ENCODE measurements at regions not wholly inside any gene's neighbourhood (a gene's known extent, or its start where the extent isn't known, plus 50 kb on each side); places are given as distances from the start of the nearest gene placed in this dataset.

DNA sequence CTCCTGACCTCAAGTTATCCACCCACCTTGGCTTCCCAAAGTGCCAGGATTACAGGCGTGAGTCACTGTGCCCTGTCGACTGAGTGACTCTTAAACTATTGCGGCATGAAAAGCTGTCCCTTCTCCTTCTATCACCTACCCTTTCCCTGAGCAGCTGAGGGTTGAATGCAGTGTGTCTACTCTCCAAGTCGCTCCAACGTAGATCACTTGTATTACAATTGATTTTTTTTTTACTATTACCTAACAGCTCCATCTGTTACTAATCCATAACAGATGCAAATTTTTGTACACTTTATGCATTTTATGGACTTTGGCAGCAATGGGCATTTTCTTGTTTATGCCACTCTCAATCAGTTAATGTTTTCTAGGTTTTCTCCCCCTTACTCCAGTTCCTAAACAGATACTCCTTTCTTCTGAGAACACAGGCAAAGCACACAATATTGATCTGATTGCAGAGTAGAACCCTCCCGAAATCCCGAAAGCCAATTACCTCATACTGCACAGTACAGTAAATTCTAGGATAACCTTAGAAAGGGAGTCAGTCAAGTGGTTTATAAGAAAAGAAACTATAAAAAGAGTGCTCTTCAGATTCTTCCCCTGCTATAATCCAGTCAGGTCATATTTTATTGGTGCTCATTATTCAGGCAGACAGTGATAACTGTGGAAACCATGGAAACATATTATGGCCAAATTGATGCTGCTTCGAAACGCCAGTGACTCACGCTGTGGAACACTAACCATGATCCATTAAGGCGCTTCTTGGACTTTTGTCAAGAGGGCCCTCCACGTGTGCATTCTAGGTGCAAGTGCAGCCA is 273.0 kb downstream of the ADGB start (continued):
- TF ChIP-seq, protein P1, sequence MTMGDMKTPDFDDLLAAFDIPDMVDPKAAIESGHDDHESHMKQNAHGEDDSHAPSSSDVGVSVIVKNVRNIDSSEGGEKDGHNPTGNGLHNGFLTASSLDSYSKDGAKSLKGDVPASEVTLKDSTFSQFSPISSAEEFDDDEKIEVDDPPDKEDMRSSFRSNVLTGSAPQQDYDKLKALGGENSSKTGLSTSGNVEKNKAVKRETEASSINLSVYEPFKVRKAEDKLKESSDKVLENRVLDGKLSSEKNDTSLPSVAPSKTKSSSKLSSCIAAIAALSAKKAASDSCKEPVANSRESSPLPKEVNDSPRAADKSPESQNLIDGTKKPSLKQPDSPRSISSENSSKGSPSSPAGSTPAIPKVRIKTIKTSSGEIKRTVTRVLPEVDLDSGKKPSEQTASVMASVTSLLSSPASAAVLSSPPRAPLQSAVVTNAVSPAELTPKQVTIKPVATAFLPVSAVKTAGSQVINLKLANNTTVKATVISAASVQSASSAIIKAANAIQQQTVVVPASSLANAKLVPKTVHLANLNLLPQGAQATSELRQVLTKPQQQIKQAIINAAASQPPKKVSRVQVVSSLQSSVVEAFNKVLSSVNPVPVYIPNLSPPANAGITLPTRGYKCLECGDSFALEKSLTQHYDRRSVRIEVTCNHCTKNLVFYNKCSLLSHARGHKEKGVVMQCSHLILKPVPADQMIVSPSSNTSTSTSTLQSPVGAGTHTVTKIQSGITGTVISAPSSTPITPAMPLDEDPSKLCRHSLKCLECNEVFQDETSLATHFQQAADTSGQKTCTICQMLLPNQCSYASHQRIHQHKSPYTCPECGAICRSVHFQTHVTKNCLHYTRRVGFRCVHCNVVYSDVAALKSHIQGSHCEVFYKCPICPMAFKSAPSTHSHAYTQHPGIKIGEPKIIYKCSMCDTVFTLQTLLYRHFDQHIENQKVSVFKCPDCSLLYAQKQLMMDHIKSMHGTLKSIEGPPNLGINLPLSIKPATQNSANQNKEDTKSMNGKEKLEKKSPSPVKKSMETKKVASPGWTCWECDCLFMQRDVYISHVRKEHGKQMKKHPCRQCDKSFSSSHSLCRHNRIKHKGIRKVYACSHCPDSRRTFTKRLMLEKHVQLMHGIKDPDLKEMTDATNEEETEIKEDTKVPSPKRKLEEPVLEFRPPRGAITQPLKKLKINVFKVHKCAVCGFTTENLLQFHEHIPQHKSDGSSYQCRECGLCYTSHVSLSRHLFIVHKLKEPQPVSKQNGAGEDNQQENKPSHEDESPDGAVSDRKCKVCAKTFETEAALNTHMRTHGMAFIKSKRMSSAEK (CRISPR knock-in tag; IDR thresholded peaks at IDR 0.05; ENCODE audit: borderline replicate concordance): no peak

DNA sequence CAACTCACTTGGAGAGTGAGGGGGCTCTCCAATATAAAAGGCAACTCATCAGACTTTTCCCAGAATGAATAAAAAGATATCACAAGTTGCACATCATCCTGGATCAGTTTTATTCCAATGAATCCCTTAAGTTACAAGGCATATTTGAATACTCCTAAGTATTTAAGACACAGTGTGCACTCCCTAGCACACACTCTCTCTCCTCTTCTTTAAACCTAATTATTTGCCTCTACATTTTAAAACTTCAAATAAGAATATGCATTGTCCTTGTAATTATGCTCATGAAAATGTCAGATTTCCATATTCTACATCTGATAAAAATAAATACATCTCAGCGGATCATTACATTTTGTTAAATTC is 273.6 kb downstream of the ADGB start:
- ATAC-seq: no peak
- DNase-seq (ENCODE audit: low spot score): no peak
- Mint-ChIP-seq H3K4me3 (no peak overlapping the region), H3K27ac (no peak overlapping the region), H3K9me3 (no peaks in the 10 kb centered on the region), H3K36me3 (no peaks in the 10 kb centered on the region), H3K27me3 (ENCODE audit: low read depth) (no peaks in the 10 kb centered on the region), H3K4me1 (no peaks in the 10 kb centered on the region)
- POLR2A ChIA-PET: no interaction called here
- CTCF ChIA-PET: no interaction called here
- TF ChIP-seq ZBTB21 (CRISPR knock-in tag; IDR thresholded peaks at IDR 0.05; ENCODE audit: borderline replicate concordance): no peak
- TF ChIP-seq, protein P2, sequence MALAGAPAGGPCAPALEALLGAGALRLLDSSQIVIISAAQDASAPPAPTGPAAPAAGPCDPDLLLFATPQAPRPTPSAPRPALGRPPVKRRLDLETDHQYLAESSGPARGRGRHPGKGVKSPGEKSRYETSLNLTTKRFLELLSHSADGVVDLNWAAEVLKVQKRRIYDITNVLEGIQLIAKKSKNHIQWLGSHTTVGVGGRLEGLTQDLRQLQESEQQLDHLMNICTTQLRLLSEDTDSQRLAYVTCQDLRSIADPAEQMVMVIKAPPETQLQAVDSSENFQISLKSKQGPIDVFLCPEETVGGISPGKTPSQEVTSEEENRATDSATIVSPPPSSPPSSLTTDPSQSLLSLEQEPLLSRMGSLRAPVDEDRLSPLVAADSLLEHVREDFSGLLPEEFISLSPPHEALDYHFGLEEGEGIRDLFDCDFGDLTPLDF (CRISPR knock-in tag; IDR thresholded peaks at IDR 0.05): no peak
- TF ChIP-seq NFYB (CRISPR knock-in tag; conservative IDR thresholded peaks at IDR 0.05; ENCODE audit: low read depth): no peak
- TF ChIP-seq, protein P3, sequence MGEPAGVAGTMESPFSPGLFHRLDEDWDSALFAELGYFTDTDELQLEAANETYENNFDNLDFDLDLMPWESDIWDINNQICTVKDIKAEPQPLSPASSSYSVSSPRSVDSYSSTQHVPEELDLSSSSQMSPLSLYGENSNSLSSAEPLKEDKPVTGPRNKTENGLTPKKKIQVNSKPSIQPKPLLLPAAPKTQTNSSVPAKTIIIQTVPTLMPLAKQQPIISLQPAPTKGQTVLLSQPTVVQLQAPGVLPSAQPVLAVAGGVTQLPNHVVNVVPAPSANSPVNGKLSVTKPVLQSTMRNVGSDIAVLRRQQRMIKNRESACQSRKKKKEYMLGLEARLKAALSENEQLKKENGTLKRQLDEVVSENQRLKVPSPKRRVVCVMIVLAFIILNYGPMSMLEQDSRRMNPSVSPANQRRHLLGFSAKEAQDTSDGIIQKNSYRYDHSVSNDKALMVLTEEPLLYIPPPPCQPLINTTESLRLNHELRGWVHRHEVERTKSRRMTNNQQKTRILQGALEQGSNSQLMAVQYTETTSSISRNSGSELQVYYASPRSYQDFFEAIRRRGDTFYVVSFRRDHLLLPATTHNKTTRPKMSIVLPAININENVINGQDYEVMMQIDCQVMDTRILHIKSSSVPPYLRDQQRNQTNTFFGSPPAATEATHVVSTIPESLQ (CRISPR knock-in tag; IDR thresholded peaks at IDR 0.05): no peak
- no peak for TF ChIP-seq CREB1 (CRISPR knock-in tag; IDR thresholded peaks at IDR 0.05)
- TF ChIP-seq GRHL2 (CRISPR knock-in tag; IDR thresholded peaks at IDR 0.05; ENCODE audit: insufficient replicate concordance, severe bottlenecking): no peak
- TF ChIP-seq ATF1 (CRISPR knock-in tag; IDR thresholded peaks at IDR 0.05): no peak
- TF ChIP-seq SMAD3 (CRISPR knock-in tag; IDR thresholded peaks at IDR 0.05; ENCODE audit: borderline replicate concordance): no peak
- TF ChIP-seq, protein P4, sequence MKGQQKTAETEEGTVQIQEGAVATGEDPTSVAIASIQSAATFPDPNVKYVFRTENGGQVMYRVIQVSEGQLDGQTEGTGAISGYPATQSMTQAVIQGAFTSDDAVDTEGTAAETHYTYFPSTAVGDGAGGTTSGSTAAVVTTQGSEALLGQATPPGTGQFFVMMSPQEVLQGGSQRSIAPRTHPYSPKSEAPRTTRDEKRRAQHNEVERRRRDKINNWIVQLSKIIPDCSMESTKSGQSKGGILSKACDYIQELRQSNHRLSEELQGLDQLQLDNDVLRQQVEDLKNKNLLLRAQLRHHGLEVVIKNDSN (CRISPR knock-in tag; IDR thresholded peaks at IDR 0.05): no peak
- no peak for TF ChIP-seq ZNF219 (CRISPR knock-in tag; IDR thresholded peaks at IDR 0.05; ENCODE audit: borderline replicate concordance)
- TF ChIP-seq, protein P5, sequence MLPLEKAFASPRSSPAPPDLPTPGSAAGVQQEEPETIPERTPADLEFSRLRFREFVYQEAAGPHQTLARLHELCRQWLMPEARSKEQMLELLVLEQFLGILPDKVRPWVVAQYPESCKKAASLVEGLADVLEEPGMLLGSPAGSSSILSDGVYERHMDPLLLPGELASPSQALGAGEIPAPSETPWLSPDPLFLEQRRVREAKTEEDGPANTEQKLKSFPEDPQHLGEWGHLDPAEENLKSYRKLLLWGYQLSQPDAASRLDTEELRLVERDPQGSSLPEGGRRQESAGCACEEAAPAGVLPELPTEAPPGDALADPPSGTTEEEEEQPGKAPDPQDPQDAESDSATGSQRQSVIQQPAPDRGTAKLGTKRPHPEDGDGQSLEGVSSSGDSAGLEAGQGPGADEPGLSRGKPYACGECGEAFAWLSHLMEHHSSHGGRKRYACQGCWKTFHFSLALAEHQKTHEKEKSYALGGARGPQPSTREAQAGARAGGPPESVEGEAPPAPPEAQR (CRISPR knock-in tag; IDR thresholded peaks at IDR 0.05): no peak
- TF ChIP-seq, protein P6, sequence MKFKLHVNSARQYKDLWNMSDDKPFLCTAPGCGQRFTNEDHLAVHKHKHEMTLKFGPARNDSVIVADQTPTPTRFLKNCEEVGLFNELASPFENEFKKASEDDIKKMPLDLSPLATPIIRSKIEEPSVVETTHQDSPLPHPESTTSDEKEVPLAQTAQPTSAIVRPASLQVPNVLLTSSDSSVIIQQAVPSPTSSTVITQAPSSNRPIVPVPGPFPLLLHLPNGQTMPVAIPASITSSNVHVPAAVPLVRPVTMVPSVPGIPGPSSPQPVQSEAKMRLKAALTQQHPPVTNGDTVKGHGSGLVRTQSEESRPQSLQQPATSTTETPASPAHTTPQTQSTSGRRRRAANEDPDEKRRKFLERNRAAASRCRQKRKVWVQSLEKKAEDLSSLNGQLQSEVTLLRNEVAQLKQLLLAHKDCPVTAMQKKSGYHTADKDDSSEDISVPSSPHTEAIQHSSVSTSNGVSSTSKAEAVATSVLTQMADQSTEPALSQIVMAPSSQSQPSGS (CRISPR knock-in tag; IDR thresholded peaks at IDR 0.05; ENCODE audit: borderline replicate concordance, low read depth): no peak
- no peak for TF ChIP-seq ZNF671 (CRISPR knock-in tag; IDR thresholded peaks at IDR 0.05)
- TF ChIP-seq, protein P7, sequence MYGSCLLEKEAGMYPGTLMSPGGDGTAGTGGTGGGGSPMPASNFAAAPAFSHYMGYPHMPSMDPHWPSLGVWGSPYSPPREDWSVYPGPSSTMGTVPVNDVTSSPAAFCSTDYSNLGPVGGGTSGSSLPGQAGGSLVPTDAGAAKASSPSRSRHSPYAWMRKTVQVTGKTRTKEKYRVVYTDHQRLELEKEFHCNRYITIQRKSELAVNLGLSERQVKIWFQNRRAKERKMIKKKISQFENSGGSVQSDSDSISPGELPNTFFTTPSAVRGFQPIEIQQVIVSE (CRISPR knock-in tag; IDR thresholded peaks at IDR 0.05; ENCODE audit: borderline replicate concordance): no peak
- TF ChIP-seq IRF2 (CRISPR knock-in tag; IDR thresholded peaks at IDR 0.05; ENCODE audit: borderline replicate concordance, low read depth): no peak
- TF ChIP-seq ZNF121 (CRISPR knock-in tag; IDR thresholded peaks at IDR 0.05): no peak
- TF ChIP-seq, protein P8, sequence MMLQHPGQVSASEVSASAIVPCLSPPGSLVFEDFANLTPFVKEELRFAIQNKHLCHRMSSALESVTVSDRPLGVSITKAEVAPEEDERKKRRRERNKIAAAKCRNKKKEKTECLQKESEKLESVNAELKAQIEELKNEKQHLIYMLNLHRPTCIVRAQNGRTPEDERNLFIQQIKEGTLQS (CRISPR knock-in tag; conservative IDR thresholded peaks at IDR 0.05): no peak
- no peak for TF ChIP-seq FOXP1 (CRISPR knock-in tag; IDR thresholded peaks at IDR 0.05; ENCODE audit: borderline replicate concordance)

Data from WTC11 (cell line).